Pulmonary artery endothelial cell (primary cell): ENCODE measurements at regions not wholly inside any gene's neighbourhood (a gene's known extent, or its start where the extent isn't known, plus 50 kb on each side); places are given as distances from the start of the nearest gene placed in this dataset.

Experiments used
- DNase-seq: peaks from one replicate; pipeline ENCODE4 v3.0.0-alpha.2; 2011; ENCODE audit warnings: low read depth, low spot score

- no peak for DNase-seq
These were observed 355.2 kb upstream of the SLC14A2 start for GRCh38 chr18:45260125-45260524.

- DNase-seq = no peak
These were observed 349.3 kb upstream of the SLC14A2 start for GRCh38 chr18:45266023-45266422.

GRCh38 chr18:45267622-45268021, 347.7 kb upstream of the SLC14A2 start:
- DNase-seq = no peak

- DNase-seq = no peak
These were observed 346.7 kb upstream of the SLC14A2 start for GRCh38 chr18:45268583-45268982.

- no peak for DNase-seq
These were observed 344.9 kb upstream of the SLC14A2 start for GRCh38 chr18:45270289-45270771.

- no peak for DNase-seq
These were observed 341.2 kb upstream of the SLC14A2 start for GRCh38 chr18:45274026-45274425.

GRCh38 chr18:45275367-45276113, 339.7 kb upstream of the SLC14A2 start:
- DNase-seq = no peak

- DNase-seq = no peak
These were observed 338.4 kb upstream of the SLC14A2 start for GRCh38 chr18:45276878-45277277.

- no peak for DNase-seq
These were observed 337.4 kb upstream of the SLC14A2 start for GRCh38 chr18:45277908-45278307.

- DNase-seq = no peak
These were observed 334.6 kb upstream of the SLC14A2 start for GRCh38 chr18:45280481-45281276.

- DNase-seq = no peak
These were observed 333.0 kb upstream of the SLC14A2 start for GRCh38 chr18:45282101-45282812.

GRCh38 chr18:45284174-45284573, 331.1 kb upstream of the SLC14A2 start:
- no peak for DNase-seq

GRCh38 chr18:45284851-45285250, 330.4 kb upstream of the SLC14A2 start:
- no peak for DNase-seq

- no peak for DNase-seq
These were observed 330.0 kb upstream of the SLC14A2 start for GRCh38 chr18:45285251-45285650.

GRCh38 chr18:45286431-45286830, 328.8 kb upstream of the SLC14A2 start:
- no peak for DNase-seq

GRCh38 chr18:45287531-45287930, 327.7 kb upstream of the SLC14A2 start:
- DNase-seq = no peak

- DNase-seq = no peak
These were observed 324.9 kb upstream of the SLC14A2 start for GRCh38 chr18:45290364-45290763.

GRCh38 chr18:45291621-45292615, 323.4 kb upstream of the SLC14A2 start:
- DNase-seq = no peak

- DNase-seq = no peak
These were observed 319.9 kb upstream of the SLC14A2 start for GRCh38 chr18:45295388-45295787.

GRCh38 chr18:45298986-45299385, 316.3 kb upstream of the SLC14A2 start:
- DNase-seq = no peak

GRCh38 chr18:45303026-45303425, 312.2 kb upstream of the SLC14A2 start:
- no peak for DNase-seq
